HG03159 (cell line): ENCODE measurements at regions not wholly inside any gene's neighbourhood (a gene's known extent, or its start where the extent isn't known, plus 50 kb on each side); places are given as distances from the start of the nearest gene placed in this dataset.

ENCODE experiments used
- ATAC-seq: cut with Tn5 transposase; IDR thresholded peaks from one replicate; pipeline ENCODE4 v1.9.1; 2021; ENCODE audit warnings: mild to moderate bottlenecking, moderate library complexity; ENCODE audit not compliant: unreplicated experiment

GRCh38 chr13:31049833-31050232 lies 111.9 kb downstream of the HSPH1 start:
- no peak for ATAC-seq

DNA sequence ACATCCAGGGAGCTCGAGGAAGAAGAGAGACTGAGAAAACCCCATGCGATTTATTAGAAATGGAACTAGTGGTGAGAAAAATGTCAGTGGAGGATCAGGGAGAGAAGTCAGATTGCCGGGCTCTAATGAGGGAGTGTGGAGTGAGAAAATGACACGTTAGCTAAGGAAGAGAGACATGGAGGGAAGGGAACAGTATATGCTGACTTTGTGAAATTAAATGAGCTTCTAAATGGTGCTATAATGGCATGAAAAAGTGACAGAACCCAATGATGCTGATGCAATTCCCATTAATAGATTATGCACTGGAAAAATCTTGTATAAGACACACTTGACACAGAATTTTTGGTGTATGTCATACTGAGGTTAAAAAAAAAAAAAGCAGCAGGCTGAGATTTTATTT lies 112.6 kb downstream of the HSPH1 start:
- no peak for ATAC-seq

- no peak for ATAC-seq
Measured at GRCh38 chr13:31048521-31048920, 113.2 kb downstream of the HSPH1 start.

GRCh38 chr13:31046711-31047279 lies 114.3 kb downstream of the TEX26 start:
- ATAC-seq: no peak

DNA sequence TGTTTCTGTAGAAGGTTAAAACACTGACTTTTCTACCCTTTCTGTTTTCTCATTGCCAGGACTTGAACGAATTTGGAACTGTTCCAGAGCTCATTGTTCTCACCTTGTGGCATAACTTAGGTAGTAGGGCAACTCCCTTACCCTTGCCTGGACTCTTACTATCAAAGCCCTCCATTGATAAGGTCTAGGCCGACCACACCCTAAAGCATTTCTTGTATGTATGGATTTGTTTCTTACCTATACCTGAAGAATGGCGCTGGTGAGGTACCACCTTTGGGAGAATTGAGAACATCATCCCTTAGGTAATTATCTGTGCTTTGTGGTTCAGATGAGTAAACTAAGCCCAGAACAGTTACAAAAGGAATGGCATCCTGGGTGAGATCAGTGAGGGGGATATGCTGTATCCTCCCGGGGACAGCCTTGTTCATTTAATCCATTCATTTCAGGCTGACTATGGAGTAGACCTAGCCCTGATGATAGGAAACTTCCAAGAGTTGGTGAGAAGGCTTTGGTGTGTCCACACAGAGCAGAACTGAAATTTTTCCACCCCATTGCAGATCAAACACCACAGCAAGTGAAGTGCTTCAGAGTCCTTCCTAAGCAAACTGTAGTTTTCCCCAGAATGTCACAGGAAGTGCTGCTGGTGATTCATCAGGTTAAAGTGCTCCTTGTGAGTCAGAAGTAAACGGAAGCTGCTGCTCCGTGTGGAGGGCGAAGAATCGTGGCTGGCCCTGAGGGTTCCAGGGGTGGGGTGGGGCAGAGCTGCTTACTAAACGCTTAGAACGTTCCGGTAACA lies 113.0 kb downstream of the TEX26 start:
- no peak for ATAC-seq

GRCh38 chr13:31044364-31045285 lies 112.2 kb downstream of the TEX26 start:
- peak; percentile 90 for ATAC-seq

DNA sequence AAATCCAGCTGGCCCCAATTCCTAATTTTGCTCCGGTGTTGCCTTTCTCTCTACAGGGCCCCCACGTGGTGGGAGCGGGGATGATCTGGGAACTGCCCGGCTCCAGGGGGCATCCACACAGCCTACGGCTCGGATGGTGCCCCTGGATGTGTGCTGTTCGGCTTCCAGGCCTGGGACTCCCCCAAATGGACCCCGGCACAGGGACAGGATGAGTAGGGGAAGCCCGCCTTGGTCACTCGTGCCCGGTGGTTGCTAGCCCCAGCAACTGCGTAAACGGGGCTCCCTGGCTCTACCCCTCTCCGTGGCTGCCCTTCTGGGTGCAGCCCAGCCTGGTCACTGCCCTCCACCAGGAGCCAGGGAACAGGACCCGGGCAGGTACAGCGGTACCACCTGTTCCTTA lies 111.5 kb downstream of the TEX26 start:
- no peak for ATAC-seq

DNA sequence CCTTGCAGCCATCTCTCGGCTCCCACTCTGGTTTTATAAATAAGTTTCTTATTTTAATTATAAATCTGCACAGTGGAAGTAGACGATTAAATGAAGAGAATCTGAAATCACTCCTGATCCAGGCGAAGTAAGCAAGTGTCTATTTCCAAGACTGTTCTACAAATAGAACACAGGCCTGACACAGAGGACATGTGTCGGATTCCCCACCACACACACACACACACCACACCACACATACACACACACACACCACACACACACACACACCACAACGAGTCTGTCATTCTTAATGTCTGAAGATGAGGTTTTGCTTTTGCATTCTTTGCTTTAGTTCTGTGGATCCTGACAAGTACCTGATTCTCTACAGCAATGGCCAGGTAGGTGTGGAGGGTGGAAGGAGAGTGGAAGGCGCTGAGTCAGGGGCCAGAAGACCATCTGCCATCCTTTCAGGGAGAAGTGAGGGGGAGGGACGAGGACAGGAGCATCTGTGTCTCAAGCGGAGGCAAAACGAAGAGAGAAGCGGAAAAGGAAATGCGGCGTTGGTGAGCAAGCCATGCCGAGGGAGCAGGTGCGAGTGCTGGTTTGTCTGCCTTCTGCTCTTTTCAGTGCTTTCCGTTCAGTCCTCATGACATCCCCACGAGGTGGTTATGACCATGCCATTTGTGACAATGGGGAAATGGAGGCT lies 110.2 kb downstream of the TEX26 start:
- ATAC-seq: no peak

- ATAC-seq: no peak
Measured at GRCh38 chr13:31042049-31042448, 109.6 kb downstream of the TEX26 start.

DNA sequence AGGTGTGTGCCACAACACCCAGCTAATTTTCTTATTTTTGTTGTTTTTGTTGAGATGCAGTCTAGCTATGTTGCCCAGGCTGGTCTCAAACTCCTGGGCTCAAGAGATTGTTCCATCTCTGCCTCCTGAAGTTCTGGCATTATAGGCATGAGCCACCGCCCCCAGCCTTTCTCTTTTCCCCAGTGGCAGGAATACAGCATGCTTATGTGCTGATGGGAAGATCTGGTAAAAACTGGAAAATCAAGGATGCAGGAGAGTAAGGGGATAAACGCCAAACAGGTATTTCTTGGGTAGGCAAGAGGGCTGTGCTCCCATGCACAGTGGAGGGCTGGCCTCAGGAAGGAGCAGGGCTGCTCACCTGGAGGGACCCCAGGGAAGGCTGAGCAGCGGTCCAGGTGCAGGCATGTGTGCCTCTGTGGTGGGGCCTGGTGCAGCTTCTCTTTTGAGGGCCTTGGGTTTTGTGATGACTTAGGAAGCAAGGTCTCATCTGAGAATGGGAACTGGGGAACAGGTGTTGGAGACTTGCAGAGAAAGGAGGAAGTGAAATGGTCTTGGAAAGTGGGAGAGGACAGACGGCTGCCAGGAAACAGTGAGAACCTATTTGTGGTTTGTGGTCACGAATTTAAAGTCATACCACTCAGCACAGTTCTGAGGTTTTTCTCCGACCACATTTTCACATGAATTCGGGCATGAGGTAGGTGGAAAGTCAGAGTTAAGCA lies 106.5 kb downstream of the TEX26 start:
- peak; percentile 61 for ATAC-seq

- no peak for ATAC-seq
Measured at GRCh38 chr13:31037874-31038500, 105.5 kb downstream of the TEX26 start.

DNA sequence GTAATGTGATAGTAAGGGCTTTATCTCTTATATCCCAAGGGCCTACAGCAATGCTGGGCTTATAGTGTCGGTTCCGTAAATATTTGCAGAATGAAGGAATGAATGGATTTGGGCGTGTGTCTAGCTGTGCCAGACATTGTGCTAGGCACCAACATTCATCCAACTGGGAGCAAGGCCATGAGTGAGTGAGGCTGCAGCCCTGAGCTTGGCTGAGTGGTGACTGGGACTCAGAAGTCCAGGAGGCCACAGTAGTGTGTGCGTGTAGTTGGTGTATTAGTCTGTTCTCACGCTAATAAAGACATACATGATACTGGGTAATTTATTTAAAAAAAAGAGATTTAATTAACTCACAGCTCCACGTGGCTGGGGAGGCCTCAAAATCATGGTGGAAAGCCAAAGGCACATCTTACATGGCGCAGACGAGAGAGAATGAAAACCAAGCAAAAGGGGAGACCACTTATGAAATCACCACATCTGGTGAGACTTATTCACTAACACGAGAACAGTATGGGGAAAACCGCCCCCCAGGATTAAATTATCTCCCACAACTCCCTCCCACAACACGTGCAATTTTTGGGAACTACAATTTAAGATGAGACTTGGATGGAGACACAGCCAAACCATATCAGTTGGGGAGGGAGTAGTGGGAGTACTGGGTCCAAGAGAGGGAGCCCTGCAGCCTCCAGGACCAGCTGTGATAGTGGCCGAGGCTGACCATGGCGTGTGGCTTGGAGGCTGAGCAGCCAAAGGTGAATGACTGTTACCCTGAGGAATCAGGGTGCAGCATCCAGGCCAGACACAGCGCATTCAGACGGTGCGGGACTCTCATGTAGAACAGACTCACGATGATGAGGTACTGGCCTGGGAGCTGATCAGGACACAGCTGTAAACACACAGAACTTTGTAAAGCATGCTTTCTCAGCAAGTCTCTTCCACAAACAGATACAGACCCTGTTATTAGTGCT lies 104.6 kb downstream of the TEX26 start:
- ATAC-seq: no peak

GRCh38 chr13:31035185-31035965 lies 102.9 kb downstream of the TEX26 start:
- ATAC-seq: no peak

DNA sequence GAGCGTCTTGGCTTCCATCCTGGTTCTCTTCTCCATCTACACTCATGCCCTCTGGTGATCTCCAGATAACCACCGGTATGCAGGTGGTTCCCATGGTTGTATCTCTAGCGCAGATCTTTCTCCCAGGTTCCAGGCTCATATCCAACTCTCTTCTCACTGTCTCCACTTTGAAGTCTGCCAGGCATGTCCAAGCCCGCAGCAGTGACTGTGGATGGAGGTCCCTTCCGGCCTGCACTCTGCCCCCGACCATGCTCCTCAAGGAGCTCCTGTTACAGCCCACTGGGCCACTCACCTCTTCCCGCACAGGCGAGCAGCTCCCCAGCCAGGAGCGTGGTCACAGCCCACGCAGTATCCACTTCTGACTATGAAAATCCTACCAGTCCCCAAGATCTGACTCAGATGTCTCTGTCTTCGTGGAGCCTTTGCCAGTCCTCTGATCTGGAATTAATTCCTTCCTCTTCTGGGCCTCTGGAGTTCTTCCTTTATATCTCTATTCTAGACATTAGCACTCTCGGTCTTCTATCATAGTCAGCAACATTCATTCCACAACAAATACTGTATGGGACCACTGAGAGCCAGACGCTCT lies 100.2 kb downstream of the TEX26 start:
- no peak for ATAC-seq

DNA sequence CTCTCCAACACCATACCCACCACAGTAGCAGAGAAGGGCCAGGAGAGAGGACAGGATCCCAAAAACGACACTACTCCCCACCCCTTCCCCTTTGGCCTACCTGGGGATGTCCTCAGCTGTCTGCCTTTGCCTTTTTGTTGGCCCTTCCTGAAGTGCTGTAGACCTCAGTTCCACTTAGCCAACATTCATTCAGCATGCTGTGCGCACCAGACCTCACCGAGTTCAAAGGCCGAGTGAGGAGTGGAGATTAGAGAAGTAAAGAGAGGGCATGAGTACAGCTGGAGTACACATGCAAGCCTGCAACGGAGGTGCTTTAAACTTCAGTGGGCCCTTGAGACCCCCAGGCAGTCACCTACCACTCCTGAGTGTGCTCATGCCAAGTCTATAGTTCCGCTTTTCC lies 99.0 kb downstream of the TEX26 start:
- ATAC-seq: no peak

DNA sequence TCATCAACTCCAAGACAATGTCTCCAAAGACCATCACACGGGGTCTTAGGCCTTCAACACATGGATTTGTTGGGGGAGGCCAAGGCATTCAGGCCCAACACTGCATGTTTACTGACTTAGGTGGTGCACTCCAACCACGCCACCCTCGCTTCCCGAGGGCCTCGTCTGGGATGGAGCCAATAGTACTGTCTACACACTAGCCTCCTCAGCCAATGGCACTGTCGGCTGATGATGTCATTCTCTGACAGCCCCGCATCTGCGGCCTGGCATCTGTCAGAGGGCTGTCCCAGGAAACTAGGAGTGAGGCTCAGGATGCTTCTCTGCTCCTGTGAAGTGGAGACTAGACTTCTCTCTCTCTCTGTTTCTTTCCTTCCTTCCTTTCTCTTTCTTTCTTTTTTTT lies 96.6 kb downstream of the TEX26 start:
- no peak for ATAC-seq

DNA sequence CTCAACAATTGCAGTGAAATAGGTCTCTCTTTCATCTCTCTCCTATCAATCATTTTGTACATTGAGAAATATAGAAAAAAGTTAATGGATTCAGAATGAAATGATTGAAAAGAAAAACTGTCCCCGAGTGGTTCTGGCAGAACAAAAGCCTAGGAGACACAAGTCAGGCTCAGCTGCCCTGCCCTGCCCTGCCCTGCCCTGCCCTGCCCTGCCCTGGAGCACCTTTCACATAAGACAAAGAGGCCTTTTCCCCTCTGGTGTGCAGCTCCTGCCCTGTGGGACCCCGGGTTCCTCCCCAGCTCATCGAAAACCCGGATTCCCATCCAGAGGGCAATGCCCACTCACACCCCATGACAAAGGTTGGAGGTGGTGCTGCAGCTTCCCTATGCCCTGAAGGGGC lies 94.7 kb downstream of the TEX26 start:
- no peak for ATAC-seq
